GM23248 (cell line): ENCODE measurements at regions not wholly inside any gene's neighbourhood (a gene's known extent, or its start where the extent isn't known, plus 50 kb on each side); places are given as distances from the start of the nearest gene placed in this dataset.

Source experiments
- EZH2 ChIP-seq: fragments of 200-600 bp; sonication (generic); IDR thresholded peaks from 2 replicates; pipeline ENCODE4 v1.6.1; 2018; ENCODE audit warnings: antibody characterized with exemption, mild to moderate bottlenecking; ENCODE audit not compliant: insufficient read depth, poor library complexity, severe bottlenecking
- EZH2phosphoT487 ChIP-seq: fragments of 200-600 bp; sonication (generic); IDR thresholded peaks from 2 replicates; pipeline ENCODE4 v1.6.1; 2018; ENCODE audit warnings: antibody characterized with exemption, moderate library complexity, mild to moderate bottlenecking, low read depth; ENCODE audit not compliant: insufficient read depth

- TF ChIP-seq EZH2: no peak
- no peak for TF ChIP-seq EZH2phosphoT487
Observed at GRCh38 chr17:77693776-77694175, 264.7 kb upstream of the TNRC6C start.
